IPS-18a (cell line): ENCODE measurements at regions not wholly inside any gene's neighbourhood (a gene's known extent, or its start where the extent isn't known, plus 50 kb on each side); places are given as distances from the start of the nearest gene placed in this dataset.

ENCODE experiments used
- H3K27ac ChIP-seq: one replicate; pipeline ENCODE4 v1.5.1; 2013; ENCODE audit warnings: low read length
- H3K27me3 ChIP-seq: one replicate; pipeline ENCODE4 v1.6.1; 2013; ENCODE audit warnings: mild to moderate bottlenecking, low read length; ENCODE audit not compliant: control insufficient read depth, insufficient read depth
- H3K36me3 ChIP-seq: one replicate; pipeline ENCODE4 v1.6.1; 2013; ENCODE audit warnings: low read depth, low read length; ENCODE audit not compliant: control insufficient read depth
- H3K4me1 ChIP-seq: one replicate; pipeline ENCODE4 v1.6.1; 2013; ENCODE audit warnings: low read depth, low read length; ENCODE audit not compliant: control insufficient read depth
- H3K4me3 ChIP-seq: one replicate; pipeline ENCODE4 v1.5.1; 2013; ENCODE audit warnings: low read length
- H3K9ac ChIP-seq: one replicate; pipeline ENCODE4 v1.6.1; 2013; ENCODE audit warnings: mild to moderate bottlenecking, low read length, moderate library complexity
- H3K9me3 ChIP-seq: one replicate; pipeline ENCODE4 v1.6.1; 2013; ENCODE audit warnings: low read depth, low read length; ENCODE audit not compliant: control insufficient read depth

- no peaks in the 10 kb centered on the region for H3K9me3 ChIP-seq
- H3K9ac ChIP-seq: no peak overlapping the region
- no peak overlapping the region for H3K4me3 ChIP-seq
- H3K36me3 ChIP-seq: no peaks in the 10 kb centered on the region
- H3K27me3 ChIP-seq: no peaks in the 10 kb centered on the region
- peaks cover 3% of the 10 kb centered on the region for H3K4me1 ChIP-seq
- no peak overlapping the region for H3K27ac ChIP-seq
Observed at GRCh38 chr4:189035654-189036053, 896.4 kb downstream of the TRIML1 start.

GRCh38 chr4:189036906-189037305, 897.7 kb downstream of the TRIML1 start:
- Histone ChIP-seq H3K36me3 (no peaks in the 10 kb centered on the region), H3K27me3 (no peaks in the 10 kb centered on the region), H3K4me3 (no peak overlapping the region), H3K9me3 (no peaks in the 10 kb centered on the region), H3K4me1 (peaks cover 3% of the 10 kb centered on the region), H3K9ac (no peak overlapping the region), H3K27ac (no peak overlapping the region)

GRCh38 chr4:189046642-189047041, 894.0 kb upstream of the FRG1 start:
- peak overlapping the region; percentile 84 for H3K27ac ChIP-seq
- H3K4me3 ChIP-seq: peak overlapping the region; percentile 13
- peaks cover 49% of the 10 kb centered on the region for H3K4me1 ChIP-seq
- peak overlapping the region; percentile 36 for H3K9ac ChIP-seq
- H3K27me3 ChIP-seq: no peaks in the 10 kb centered on the region
- H3K36me3 ChIP-seq: no peaks in the 10 kb centered on the region
- H3K9me3 ChIP-seq: no peaks in the 10 kb centered on the region

- no peaks in the 10 kb centered on the region for H3K36me3 ChIP-seq
- H3K4me1 ChIP-seq: peaks cover 49% of the 10 kb centered on the region
- no peak overlapping the region for H3K27ac ChIP-seq
- H3K9ac ChIP-seq: no peak overlapping the region
- no peaks in the 10 kb centered on the region for H3K9me3 ChIP-seq
- H3K4me3 ChIP-seq: no peak overlapping the region
- H3K27me3 ChIP-seq: no peaks in the 10 kb centered on the region
Observed at GRCh38 chr4:189048119-189048518, 892.6 kb upstream of the FRG1 start.

- no peaks in the 10 kb centered on the region for H3K36me3 ChIP-seq
- no peaks in the 10 kb centered on the region for H3K27me3 ChIP-seq
- peak overlapping the region; percentile 6 for H3K27ac ChIP-seq
- H3K4me1 ChIP-seq: peaks cover 49% of the 10 kb centered on the region
- H3K9ac ChIP-seq: no peak overlapping the region
- H3K9me3 ChIP-seq: no peaks in the 10 kb centered on the region
- H3K4me3 ChIP-seq: no peak overlapping the region
Observed at GRCh38 chr4:189049682-189050081, 891.0 kb upstream of the FRG1 start.

- Histone ChIP-seq H3K27ac (no peak overlapping the region), H3K27me3 (no peaks in the 10 kb centered on the region), H3K9me3 (no peaks in the 10 kb centered on the region), H3K4me3 (no peak overlapping the region), H3K4me1 (peaks cover 42% of the 10 kb centered on the region), H3K36me3 (no peaks in the 10 kb centered on the region), H3K9ac (no peak overlapping the region)
Observed at GRCh38 chr4:189050643-189051042, 890.0 kb upstream of the FRG1 start.

GRCh38 chr4:189053621-189054020, 887.1 kb upstream of the FRG1 start:
- H3K9me3 ChIP-seq: no peaks in the 10 kb centered on the region
- no peak overlapping the region for H3K9ac ChIP-seq
- H3K4me1 ChIP-seq: peaks cover 14% of the 10 kb centered on the region
- no peaks in the 10 kb centered on the region for H3K36me3 ChIP-seq
- H3K27ac ChIP-seq: no peak overlapping the region
- H3K27me3 ChIP-seq: no peaks in the 10 kb centered on the region
- H3K4me3 ChIP-seq: no peak overlapping the region

- Histone ChIP-seq H3K4me1 (peaks cover 14% of the 10 kb centered on the region), H3K9me3 (no peaks in the 10 kb centered on the region), H3K27ac (no peak overlapping the region), H3K27me3 (no peaks in the 10 kb centered on the region), H3K4me3 (no peak overlapping the region), H3K36me3 (no peaks in the 10 kb centered on the region), H3K9ac (no peak overlapping the region)
Observed at GRCh38 chr4:189060104-189060503, 880.6 kb upstream of the FRG1 start.

- Histone ChIP-seq H3K27ac (no peak overlapping the region), H3K9me3 (no peaks in the 10 kb centered on the region), H3K27me3 (no peaks in the 10 kb centered on the region), H3K4me3 (no peak overlapping the region), H3K36me3 (no peaks in the 10 kb centered on the region), H3K4me1 (peaks cover 14% of the 10 kb centered on the region), H3K9ac (no peak overlapping the region)
Observed at GRCh38 chr4:189062047-189062820, 878.4 kb upstream of the FRG1 start.

- H3K27ac ChIP-seq: no peak overlapping the region
- H3K9ac ChIP-seq: no peak overlapping the region
- H3K9me3 ChIP-seq: no peaks in the 10 kb centered on the region
- no peak overlapping the region for H3K4me3 ChIP-seq
- no peaks in the 10 kb centered on the region for H3K27me3 ChIP-seq
- no peaks in the 10 kb centered on the region for H3K36me3 ChIP-seq
- no peaks in the 10 kb centered on the region for H3K4me1 ChIP-seq
Observed at GRCh38 chr4:189069772-189070171, 870.9 kb upstream of the FRG1 start.

GRCh38 chr4:189071241-189071640, 869.4 kb upstream of the FRG1 start:
- Histone ChIP-seq H3K9me3 (no peaks in the 10 kb centered on the region), H3K27me3 (no peaks in the 10 kb centered on the region), H3K36me3 (no peaks in the 10 kb centered on the region)

GRCh38 chr4:189073739-189074138, 866.9 kb upstream of the FRG1 start:
- Histone ChIP-seq H3K27ac (no peak overlapping the region), H3K4me3 (no peak overlapping the region), H3K9me3 (no peaks in the 10 kb centered on the region), H3K9ac (no peak overlapping the region), H3K4me1 (no peaks in the 10 kb centered on the region), H3K36me3 (no peaks in the 10 kb centered on the region), H3K27me3 (no peaks in the 10 kb centered on the region)

More at GRCh38 chr4:189071241-189071640, 869.4 kb upstream of the FRG1 start:
- no peak overlapping the region for H3K4me3 ChIP-seq
- no peak overlapping the region for H3K9ac ChIP-seq
- no peak overlapping the region for H3K27ac ChIP-seq
- no peaks in the 10 kb centered on the region for H3K4me1 ChIP-seq
